GM21825 (cell line): ENCODE measurements at regions not wholly inside any gene's neighbourhood (a gene's known extent, or its start where the extent isn't known, plus 50 kb on each side); places are given as distances from the start of the nearest gene placed in this dataset.

Experiments used
- ATAC-seq: cut with Tn5 transposase; IDR thresholded peaks from one replicate; pipeline ENCODE4 v1.9.1; 2021; ENCODE audit warnings: mild to moderate bottlenecking, moderate library complexity; ENCODE audit not compliant: unreplicated experiment

DNA sequence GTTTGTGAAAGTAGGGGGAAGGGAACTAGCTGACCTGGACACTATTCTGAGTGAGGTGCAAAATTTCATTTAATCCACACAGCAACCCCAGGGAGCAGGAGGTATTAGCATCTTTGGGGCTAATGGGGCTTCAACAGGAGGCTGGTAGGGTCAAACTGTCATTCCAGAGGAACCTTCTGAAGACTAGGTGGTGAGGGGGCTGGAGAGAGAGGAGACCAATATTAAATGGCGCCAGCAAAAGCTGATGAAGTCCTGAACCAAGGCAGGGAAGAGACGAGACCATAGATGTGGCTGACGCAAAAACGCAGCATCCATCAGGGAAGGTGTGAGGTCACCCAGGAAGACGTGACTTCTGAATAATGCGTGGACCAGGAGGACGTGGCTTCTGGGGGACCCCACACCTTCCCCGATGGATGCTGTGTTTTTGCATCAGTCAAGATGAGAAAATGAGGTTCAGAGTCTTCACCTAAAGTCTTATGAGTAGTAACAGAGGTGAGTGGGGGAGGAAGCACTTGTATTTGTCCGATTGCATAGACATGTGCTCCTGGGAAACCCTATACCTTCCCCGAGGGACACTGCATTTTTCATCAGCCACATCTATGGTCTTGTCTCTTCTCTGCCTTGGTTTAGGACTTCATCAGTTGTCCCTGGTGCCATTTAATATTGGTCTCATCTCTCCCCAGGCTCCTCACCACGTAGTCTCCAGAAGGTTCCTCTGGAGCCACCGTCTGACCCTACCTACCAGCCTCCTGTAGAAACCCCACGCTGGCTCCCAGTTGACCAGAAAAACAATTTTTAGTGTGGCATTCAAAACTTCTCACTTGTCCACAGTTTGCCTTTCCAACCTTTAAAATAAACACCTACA, 188.6 kb downstream of the MYCN start:
- ATAC-seq, result no peak

DNA sequence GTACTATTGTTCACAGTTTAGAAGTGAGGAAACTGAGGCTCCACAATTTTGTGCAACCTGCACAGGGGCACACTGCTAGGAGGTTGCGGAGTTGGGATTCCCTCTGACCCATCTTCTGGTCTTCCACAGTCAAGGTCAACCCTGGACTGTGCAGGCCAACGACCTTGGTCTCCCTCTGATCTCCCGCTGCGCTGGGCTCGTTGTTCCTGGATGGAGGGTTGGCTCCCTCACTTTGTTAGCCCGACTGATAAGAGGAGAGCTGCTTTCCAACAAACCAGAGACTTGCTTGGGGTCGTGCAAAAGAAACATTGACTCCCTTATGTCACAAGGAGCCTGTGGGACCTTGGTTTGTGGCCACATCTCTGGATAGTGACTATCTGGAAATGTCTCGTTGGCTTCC, 187.6 kb downstream of the MYCN start:
- no peak for ATAC-seq

DNA sequence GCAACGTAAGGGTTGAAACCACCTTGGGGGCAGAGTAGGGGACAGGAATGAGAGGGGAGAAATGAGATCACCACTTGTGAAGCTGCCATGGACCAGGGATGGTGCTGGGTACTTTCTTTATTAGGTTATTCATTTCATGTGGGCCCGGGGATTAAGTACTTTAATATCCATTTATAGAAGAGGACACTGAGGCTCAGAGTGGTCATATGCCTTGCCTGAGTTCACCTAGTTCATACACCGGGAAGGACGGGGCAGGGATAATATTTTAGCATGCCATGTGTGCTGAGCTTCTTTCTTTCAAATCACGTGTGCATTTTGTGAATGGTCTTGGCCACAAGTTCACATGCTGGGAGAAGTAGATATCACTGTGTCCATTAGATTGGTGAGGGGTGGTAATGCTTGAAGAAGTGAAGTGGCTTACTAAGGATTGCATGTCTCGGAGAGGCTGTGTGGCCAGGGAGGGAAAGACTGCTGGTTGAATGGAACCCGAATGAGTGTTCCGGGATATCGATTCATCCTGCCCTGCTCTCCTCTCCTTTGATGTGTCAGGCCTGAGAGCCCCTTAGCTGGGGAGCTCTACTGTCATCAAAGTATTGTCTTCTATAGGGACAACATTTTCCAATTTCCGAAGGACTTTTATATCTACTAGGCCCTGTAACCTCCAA, 187.1 kb downstream of the MYCN start:
- ATAC-seq, result no peak

DNA sequence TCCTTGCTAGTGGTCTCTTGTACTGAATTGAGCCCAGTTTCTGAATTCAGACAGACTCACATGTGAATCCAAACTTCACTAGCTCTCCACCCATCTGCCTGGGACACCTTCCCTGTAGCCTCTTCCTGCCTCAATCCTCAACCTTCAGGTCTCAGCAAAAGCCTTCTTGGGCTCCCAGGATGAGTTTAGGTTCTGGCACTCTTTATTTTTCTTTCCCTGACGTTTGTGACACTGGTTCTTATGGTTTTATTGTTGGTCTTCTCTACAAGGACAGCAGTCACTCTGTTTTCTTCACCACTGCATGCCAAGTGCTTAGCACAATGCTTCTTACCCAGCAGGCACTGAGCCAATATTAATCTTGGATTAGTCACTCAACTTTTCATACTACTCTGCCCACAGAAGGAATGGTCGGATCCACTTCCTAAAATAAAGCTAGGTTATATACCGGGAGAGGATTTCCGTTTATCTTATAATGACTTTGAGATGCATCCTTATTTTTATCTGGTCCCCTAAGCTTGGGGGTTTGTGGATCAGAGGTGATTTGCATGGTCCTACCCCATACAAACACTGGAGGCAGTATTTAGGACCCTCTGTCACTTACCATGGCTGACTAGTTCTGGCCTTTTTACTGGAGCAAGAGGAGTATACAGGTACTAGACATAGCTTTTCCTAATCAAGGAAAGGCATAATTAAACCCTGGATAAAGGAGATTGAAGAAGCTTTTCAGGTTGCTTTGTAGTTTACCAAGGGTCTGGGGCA, 186.3 kb downstream of the MYCN start:
- no peak for ATAC-seq

DNA sequence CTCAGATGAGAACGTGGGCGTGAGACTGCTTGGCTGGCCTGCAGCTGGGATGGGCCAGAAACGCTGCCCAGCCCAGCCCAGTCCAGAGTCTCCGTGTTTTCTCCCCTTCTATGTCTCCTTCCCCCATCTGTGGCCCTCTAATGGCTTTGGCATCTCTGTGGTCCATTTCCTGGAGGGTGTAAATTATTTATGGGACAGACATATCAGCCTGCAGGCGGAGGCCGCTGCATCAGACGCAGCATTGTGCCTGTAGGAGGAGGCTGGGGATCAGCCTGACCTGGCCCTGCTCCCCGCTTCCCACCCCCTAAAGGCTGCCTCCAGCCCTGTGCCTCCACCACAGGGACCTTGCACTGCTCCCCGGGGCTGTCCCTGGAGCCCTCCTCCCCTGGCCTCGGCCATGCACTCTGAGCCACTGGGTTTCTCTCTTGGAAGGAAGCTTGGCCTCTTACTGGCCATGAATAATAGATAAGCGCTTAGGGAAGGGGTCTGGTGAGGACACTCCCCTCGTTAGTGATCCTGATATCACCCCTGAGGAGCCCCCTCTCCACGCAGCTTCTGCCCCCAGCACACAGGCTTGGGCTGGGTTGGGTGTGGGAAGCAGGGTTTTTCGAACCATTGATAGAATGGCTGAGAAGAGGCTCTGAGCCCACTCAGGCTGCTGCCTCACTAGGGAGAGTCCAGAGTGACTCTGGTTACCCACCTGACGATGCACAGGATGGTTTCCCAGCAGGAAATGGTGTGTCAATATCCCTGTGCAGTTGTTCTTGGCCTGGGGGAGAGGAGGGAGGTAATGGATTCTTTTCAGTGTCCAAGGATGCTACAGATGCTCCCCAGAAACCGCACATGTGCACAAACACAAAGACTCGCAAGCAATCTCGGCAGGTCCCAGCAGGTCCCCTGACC, 185.5 kb downstream of the MYCN start:
- ATAC-seq, result no peak

DNA sequence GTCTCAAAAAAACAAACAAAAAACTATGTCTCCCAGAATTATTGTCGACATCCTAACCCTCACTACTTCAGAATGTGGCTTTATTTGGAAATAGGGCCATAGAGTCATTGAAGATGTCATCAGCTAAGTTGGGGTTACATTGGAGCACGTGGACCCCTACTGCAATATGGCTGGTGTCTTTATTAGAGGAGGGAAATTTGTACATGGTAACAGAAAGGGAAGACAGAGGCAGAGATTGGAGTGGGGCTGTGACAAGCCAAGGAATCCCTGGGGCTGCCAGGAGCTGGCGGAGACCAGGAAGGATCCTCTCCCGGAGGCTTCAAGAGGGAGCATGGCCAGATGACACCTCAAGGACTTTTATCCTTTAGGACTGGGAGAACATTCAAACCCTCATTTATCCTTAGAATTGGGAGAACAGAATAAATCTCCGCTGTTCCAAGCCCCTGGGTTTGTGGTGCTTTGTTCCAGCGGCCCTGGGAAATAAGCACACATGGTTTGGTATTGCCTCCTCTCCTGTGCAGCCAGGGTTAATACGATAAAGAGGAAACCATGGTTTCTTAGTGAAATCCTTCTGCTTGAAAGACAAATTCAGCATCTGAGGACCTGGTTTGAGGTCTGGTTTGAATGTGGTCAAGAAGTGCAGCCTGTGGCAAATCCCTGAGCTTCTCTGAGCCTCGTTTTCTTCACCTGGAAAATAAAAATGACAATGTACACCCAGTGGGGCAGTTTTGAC, 184.7 kb downstream of the MYCN start:
- no peak for ATAC-seq

DNA sequence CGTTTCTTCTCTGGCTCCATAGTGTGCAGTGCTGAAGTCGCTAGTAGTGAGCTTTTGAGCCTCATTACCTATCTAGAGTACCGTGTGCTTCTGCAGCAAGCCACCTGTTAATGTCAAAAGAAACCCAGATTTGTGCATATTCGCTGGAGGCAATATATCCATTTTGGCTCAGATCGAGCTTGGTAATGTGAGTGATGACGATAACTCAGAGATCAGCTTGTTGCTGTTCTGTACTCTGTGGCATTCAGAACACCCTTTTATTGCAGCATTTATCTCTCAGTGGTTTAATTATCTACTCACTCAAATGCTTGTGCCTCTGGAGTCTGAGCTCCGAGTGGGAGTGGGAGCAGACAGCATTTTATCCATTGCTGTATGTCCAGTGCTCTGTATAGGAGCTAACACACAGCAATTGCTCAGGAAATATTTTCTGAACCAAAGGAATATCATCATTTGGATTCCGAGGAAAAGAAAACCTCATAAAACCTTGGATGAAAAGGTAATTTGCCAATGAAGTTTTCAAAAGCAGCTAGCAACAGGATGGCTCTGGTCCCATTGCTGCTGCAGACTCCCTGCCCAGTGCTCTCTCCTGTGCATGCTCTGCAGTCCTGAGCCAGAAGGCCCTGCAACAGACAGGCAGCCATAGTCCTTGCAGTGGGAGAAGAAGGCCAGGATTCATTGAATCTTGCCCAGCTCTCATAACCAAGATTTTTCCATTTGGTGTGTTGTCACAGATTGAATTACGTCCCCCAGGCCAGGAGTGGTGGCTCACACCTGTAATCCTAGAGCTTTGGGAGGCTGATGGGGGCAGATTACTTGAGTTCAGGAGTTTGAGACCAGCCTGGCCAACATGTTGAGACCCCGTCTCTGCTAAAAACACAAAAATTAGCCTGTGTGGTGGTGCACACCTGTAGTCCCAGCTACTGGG, 183.8 kb downstream of the MYCN start:
- no peak for ATAC-seq

DNA sequence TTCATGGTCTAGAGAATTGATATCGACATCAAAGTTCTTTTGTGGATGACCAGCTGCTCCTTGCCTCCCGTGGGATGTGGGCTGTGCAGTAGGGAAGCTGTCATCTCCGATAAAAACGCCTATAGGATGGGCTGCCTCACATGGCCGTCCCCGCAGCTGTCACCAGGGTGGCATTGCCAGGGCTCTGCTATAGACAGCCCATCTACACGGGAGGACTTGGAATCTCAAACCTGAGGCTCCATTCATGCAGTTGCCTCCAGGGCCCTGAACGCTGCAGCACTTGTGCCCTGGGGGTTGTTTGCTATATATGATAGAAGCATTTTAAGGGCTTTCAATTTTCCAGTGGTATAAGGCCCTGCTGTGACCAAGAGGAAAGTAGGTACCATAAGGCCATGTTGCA, 183.1 kb downstream of the MYCN start:
- ATAC-seq, result no peak

DNA sequence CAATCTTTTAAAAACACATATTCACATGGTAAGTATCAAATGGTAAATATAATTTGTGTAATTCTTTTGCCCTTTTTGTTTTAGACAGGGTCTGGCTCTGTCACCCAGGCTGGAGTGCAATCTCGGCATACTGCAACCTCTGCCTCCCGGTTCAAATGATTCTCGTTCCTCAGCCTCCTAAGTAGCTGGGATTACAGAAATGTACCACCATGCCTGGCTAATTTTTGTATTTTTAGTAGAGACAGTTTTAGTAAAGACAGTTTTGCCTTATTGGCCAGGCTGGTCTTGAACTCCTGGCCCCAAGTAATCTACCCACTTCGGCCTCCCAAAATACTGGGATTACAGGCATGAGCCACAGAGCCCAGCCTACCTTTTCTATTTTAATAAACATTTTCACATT, 182.2 kb downstream of the MYCN start:
- ATAC-seq, result no peak

DNA sequence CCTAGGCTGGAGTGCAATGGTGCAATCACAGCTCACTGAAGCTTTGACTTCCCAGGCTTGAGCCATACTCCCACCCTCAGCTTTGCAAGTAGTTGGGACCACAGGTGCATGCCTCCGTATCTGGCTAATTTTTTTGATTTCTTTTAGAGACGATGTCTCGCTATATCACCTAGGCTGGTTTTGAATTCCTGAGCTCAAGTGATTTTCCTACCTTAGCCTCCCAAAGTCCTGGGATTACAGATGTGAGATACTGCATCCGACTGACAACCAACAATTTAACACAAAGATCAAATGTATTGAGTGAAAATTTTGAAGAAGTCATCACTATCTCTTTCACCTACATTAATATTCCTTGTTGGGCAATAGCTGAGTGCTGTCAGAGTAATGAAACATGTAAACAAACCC, 181.6 kb downstream of the MYCN start:
- no peak for ATAC-seq

DNA sequence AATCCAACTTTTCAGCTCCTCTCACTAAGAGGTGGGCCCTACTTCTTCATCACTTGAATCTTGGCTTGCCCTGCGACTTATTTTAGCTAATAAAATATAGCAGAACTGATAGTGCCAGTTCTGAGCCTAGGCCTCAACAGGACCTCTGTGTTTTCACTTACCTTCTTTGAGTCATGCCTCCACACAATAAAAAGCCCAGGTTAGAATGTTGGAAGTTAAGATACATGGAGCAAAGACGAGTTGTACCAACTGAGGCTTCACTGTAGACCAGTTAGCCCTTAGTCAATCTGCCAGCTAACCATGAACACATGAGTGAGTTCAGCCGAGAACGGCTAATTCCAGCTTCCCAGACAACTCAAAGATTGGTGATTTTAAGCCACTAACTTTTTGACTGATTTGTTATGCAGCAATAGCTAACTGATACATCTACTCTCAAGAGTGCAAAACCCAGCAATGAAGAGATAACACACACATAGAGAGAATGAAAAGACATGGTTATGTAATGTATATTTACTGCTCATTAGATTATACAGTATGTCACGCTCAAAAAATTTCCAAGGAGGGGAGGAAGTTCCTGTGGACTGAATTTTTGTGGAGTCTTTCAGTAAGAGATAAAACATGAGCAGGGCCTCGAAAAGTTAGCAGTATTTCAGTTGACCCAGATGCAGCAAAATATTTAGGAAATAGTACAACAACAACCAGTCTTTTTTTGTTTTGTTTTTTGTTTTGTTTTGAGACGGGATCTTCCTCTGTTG, 181.1 kb downstream of the MYCN start:
- ATAC-seq, result no peak

DNA sequence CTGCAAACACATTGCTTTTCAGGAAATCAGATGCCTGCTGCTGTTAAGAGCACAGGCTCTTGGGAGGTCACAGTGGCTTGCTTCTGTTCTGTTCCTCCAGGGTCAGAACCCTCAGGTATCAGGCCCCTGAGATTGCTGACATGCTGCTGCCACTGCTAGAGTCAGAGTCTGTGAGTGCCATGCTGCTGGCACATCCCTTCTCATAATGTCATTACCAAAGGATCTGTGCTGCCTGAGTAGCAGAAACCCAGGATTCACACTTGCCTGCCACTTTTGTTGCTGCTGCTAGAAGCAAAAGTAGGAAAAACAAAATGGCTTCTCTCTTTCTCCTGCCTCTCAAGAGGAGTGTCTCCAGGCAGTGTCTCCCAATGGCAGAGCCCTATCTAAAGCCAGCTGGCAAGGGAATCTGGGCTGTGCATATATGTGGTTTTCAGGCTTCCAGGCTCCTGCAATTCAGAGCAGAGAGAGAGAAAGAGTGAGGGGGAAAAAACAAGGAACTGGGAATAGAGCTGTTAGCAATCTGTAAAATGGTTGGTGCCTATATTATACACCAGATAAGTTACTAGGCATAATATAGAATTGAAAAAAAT, 180.3 kb downstream of the MYCN start:
- no peak for ATAC-seq

DNA sequence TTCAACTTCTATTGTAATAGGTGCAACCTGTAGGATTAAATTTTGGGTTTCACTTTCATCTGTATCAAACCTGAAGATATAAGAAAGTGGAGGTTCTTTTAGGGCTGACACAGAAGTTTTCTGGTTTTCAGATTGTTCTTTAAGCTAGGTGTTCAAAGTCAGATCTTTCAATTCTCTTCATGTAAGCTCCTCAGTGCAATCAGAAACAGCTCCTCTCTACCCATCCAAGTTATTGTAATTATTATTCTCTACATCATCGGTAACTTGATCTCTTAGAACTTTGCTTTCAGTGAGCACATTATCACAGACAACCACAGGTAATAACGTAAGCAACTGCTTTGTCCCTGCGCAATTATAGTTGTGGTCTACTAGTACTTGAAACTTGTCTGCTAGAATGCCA, 179.4 kb downstream of the MYCN start:
- ATAC-seq, result no peak

DNA sequence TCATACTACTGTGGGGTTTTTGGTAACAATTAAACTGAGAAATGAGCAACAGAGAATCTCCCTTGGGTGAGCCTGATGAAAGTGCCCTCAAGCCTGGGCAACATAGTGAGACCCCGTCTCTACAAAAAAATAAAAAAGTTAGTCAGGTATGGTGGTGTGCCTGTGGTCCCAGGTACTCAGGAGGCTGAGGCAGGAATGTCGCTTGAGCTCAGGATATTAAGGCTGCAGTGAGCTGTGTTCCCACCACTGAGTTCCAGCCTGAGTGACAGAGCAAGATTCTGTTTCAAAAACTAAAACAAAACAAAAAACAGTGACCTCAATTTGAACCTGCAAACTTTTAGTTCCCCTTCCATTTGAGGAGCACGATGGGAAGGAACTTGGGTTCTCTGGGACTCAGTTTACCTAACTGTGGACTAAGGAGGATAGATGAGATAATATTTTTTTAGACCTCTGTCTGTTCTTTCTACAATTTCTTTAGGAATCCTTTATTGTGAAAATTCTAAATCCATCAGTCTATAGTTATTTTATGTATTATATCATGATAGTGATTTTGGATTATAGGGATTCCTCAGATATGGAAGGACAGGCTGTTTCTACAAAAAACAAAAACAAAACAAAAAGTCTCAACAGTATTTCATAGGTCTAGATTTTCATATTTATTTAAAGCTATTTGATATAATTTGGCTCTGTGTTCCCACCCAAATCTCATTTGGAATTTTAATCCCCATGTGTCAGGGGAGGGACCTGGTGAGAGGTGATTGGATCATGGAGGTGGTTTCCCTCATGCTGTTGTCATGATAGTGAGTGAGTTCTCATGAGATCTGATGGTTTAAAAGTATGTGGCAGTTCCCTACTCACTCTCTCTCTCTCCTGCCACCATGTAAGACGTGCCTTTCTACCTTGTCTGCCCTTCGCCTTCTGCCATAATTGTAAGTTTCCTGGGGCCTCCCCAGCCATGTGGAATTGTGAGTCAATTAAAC, 178.6 kb downstream of the MYCN start:
- ATAC-seq, result no peak

DNA sequence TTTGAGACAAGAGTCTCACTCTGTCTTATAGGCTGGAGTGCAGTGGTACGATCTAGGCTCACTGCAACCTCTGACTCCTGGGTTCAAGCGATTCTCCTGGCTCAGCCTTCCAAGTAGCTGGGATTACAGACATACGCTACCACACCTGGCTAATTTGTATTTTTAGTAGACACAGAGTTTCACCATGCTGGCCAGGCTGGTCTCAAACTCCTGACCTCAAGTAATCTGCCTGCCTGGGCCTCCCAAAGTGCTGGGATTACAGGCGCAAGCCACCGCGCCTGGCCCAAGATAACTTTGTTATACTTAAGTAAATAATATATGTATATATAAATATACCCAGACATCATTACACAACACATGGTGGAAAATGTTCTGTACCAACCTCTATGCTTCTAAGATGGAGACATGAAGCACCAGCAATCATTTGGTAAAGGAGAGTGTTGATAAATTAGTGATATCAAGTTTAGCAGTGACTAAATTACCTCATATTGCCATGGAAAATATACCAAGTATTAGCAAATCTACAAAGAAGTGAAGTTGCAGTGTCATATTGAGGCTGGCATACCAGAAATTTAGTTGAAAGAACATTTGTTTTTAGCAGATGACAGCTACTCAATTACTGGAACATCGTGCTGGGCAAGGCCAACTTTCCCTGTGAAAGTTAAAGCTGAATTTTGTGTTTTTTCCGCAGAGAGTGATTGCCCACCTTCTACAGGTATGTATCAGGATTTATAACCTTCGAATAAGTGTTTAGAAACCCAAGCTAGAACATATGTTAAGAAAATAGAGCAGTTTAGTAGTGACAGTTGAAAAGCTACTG, 177.7 kb downstream of the MYCN start:
- no peak for ATAC-seq
